GM19452 (cell line): ENCODE measurements at regions not wholly inside any gene's neighbourhood (a gene's known extent, or its start where the extent isn't known, plus 50 kb on each side); places are given as distances from the start of the nearest gene placed in this dataset.

ENCODE experiments used
- ATAC-seq: cut with Tn5 transposase; IDR thresholded peaks from one replicate; pipeline ENCODE4 v1.9.1; 2021; ENCODE audit not compliant: unreplicated experiment

- ATAC-seq = no peak
These were observed 78.5 kb upstream of the ROBO1 start for GRCh38 chr3:79846148-79846933.

DNA sequence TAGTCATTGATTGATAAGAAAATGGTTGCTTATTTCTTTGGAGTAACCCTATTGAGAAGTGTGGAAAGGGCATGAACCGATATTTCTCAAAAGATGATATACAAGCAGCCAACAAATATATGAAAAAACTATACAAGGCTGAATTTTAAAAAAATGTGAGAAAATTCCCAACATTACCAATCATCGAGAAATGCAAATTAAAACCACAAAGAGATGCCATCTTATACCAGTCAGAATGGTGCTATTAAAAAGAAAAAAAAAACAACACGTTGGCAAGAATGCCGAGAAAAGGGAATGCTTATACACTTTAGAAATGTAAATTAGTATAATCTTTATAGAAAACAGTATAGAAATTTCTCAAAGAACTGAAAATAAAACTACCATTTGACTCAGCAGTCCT lies 77.7 kb upstream of the ROBO1 start:
- no peak for ATAC-seq

GRCh38 chr3:79844176-79844575 lies 76.4 kb upstream of the ROBO1 start:
- ATAC-seq = no peak

GRCh38 chr3:79843180-79843579 lies 75.4 kb upstream of the ROBO1 start:
- no peak for ATAC-seq

DNA sequence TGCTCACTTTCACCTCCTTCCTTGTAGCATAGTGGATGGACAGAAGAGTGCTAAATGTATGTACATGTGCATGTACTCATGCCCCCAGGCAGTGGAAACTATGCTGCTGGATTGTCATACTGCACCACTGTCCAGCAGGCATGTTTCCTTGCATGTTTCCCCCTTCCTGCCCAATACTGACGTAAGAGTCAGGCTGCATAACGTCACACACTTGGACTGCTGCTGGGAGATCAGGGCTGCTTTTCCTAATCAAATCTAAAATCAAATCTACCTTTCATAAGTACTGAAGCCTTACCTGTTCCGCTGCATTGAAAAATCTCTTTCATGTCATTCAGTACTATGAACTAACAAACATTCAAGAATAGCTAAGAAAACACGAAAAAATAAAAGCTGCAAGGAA lies 67.9 kb upstream of the ROBO1 start:
- no peak for ATAC-seq

DNA sequence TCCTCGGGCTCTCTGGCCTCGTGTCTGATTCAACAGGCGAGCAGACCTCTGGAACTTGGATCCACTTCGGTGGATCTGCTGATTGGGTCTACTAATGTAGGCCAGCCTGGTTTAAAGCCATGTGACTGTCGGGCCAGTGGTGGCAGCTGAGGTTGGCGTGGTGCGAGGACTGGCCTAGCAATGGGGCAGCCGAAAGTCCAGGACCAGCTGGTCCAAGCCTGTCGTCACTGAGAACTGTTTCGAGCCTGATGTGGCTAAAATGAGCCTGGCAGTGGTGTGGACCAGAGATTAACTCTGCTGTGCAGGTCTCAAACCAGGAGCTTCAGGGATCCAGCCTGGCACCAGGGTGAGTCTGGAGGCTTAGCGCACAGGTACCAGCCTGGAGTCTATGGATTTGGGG lies 56.4 kb upstream of the ROBO1 start:
- no peak for ATAC-seq

DNA sequence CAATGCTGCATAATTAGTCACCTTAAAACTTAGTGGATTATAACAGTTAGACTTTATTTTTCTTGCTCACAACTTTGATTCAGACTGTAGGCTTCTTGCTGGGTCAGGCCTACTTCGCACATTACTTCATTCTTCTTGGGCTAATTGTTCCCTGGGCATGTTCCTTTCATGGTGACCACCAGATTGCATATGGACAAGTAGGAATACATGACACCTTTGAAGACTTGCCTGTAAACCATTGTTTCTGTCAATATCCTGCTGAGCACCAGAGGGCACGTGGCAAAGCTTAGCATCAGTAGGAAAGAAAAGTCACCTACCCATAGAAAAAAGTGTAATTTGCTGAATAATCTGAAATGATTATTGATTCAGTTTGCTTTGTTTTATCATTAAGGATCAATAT lies 54.3 kb upstream of the ROBO1 start:
- ATAC-seq = no peak

DNA sequence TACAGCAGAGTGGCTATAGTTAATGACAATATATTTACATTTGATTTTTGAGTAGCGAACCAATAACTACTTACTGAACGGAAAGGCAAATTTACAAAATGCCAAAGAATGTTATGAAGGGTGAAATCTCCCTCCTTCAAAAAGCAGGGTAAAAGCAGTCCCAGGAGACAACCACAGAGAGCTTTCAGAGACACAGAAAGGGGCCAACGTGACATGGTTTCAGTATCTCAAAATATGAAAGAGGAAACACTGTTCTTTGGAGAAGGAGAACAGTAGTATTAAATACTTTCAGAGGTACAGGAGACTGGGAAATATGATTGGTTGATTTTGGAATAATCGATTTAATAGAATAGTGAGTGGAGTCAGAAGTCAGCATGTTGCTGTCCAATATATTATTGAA lies 52.3 kb upstream of the ROBO1 start:
- no peak for ATAC-seq

GRCh38 chr3:79818015-79818414 lies 50.2 kb upstream of the ROBO1 start:
- no peak for ATAC-seq
